ENCODE measurements at regions not wholly inside any gene's neighbourhood (a gene's known extent, or its start where the extent isn't known, plus 50 kb on each side); places are given as distances from the start of the nearest gene placed in this dataset.

- H3K27me3 ChIP-seq = no peaks in the 10 kb centered on the region
- H3K36me3 ChIP-seq = no peaks in the 10 kb centered on the region
- H3K9me3 ChIP-seq = no peaks in the 10 kb centered on the region
- intact Hi-C loops (cut with DNase I; ENCODE audit: low total_unique reads) = no loop called here
- no peaks in the 10 kb centered on the region for H3K4me1 ChIP-seq
- H3K4me3 ChIP-seq = no peak overlapping the region
- DNase-seq (no peak), ATAC-seq (no peak)
- in situ Hi-C loops (cut with MboI; ENCODE audit: low sequenced_read_pairs in 4 of 4) = no loop called here
- TF ChIP-seq, protein P1, sequence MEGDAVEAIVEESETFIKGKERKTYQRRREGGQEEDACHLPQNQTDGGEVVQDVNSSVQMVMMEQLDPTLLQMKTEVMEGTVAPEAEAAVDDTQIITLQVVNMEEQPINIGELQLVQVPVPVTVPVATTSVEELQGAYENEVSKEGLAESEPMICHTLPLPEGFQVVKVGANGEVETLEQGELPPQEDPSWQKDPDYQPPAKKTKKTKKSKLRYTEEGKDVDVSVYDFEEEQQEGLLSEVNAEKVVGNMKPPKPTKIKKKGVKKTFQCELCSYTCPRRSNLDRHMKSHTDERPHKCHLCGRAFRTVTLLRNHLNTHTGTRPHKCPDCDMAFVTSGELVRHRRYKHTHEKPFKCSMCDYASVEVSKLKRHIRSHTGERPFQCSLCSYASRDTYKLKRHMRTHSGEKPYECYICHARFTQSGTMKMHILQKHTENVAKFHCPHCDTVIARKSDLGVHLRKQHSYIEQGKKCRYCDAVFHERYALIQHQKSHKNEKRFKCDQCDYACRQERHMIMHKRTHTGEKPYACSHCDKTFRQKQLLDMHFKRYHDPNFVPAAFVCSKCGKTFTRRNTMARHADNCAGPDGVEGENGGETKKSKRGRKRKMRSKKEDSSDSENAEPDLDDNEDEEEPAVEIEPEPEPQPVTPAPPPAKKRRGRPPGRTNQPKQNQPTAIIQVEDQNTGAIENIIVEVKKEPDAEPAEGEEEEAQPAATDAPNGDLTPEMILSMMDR (IDR thresholded peaks at IDR 0.05 in 4 of 5, conservative IDR thresholded peaks at IDR 0.05 in 1 of 5) = no peak
- no peak for TF ChIP-seq POLR2A (IDR thresholded peaks at IDR 0.05)
- H3K27ac ChIP-seq = no peak overlapping the region
Observed at GRCh38 chr2:6163932-6164331, 471.7 kb downstream of the SOX11 start.

GRCh38 chr2:6164986-6165747, 473.0 kb downstream of the SOX11 start:
- H3K36me3 ChIP-seq = no peaks in the 10 kb centered on the region
- TF ChIP-seq POLR2A (IDR thresholded peaks at IDR 0.05) = no peak
- TF ChIP-seq, protein P1 (IDR thresholded peaks at IDR 0.05 in 4 of 5, conservative IDR thresholded peaks at IDR 0.05 in 1 of 5) = no peak
- no peak overlapping the region for H3K4me3 ChIP-seq
- in situ Hi-C loops (cut with MboI; ENCODE audit: low sequenced_read_pairs in 4 of 4) (no loop called here), intact Hi-C loops (cut with DNase I; ENCODE audit: low total_unique reads) (no loop called here)
- no peaks in the 10 kb centered on the region for H3K9me3 ChIP-seq
- H3K27ac ChIP-seq = no peak overlapping the region
- DNase-seq = no peak
- H3K4me1 ChIP-seq = no peaks in the 10 kb centered on the region
- H3K27me3 ChIP-seq = no peaks in the 10 kb centered on the region
- ATAC-seq = no peak

GRCh38 chr2:6167592-6168138, 475.5 kb downstream of the SOX11 start:
- intact Hi-C loops (cut with DNase I; ENCODE audit: low total_unique reads) = no loop called here
- H3K27me3 ChIP-seq = no peaks in the 10 kb centered on the region
- H3K36me3 ChIP-seq = no peaks in the 10 kb centered on the region
- no peak for ATAC-seq
- H3K4me3 ChIP-seq = no peak overlapping the region
- no peaks in the 10 kb centered on the region for H3K9me3 ChIP-seq
- H3K27ac ChIP-seq = no peak overlapping the region
- no peak for DNase-seq
- in situ Hi-C loops (cut with MboI; ENCODE audit: low sequenced_read_pairs in 4 of 4) = no loop called here
- TF ChIP-seq, protein P1 (IDR thresholded peaks at IDR 0.05 in 4 of 5, conservative IDR thresholded peaks at IDR 0.05 in 1 of 5) = no peak
- no peak for TF ChIP-seq POLR2A (IDR thresholded peaks at IDR 0.05)
- no peaks in the 10 kb centered on the region for H3K4me1 ChIP-seq

- no peaks in the 10 kb centered on the region for H3K4me1 ChIP-seq
- TF ChIP-seq, protein P1 (IDR thresholded peaks at IDR 0.05 in 4 of 5, conservative IDR thresholded peaks at IDR 0.05 in 1 of 5) = no peak
- no peak for TF ChIP-seq POLR2A (IDR thresholded peaks at IDR 0.05)
- H3K9me3 ChIP-seq = no peaks in the 10 kb centered on the region
- H3K36me3 ChIP-seq = no peaks in the 10 kb centered on the region
- ATAC-seq = no peak
- in situ Hi-C loops (cut with MboI; ENCODE audit: low sequenced_read_pairs in 4 of 4) = no loop called here
- no peak overlapping the region for H3K27ac ChIP-seq
- DNase-seq = no peak
- intact Hi-C loops (cut with DNase I; ENCODE audit: low total_unique reads) = no loop called here
- H3K27me3 ChIP-seq = no peaks in the 10 kb centered on the region
- no peak overlapping the region for H3K4me3 ChIP-seq
Observed at GRCh38 chr2:6168485-6168884, 476.3 kb downstream of the SOX11 start.

All from gastrocnemius medialis (tissue), 4 donors.